ENCODE measurements at regions not wholly inside any gene's neighbourhood (a gene's known extent, or its start where the extent isn't known, plus 50 kb on each side); places are given as distances from the start of the nearest gene placed in this dataset.

DNA sequence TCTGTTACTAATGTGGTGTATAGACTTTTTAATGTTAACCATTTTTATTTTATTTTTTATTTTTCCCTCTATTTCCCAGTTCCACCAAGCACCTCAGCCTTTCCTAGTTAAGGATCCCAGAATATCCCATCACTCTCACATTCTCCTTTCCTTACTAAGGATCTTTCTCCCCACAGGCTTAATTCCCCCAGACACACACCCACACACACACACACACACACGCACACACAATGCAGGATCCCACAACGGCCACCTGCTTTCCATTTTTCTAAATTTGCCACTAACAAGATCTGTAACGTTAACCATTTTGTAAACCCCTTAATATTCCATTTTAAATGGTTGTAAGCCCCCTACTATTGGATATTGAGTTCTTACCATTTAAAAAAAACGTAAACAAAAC is 404.1 kb downstream of the ZIC1 start:
- no peak overlapping the region for H3K27ac ChIP-seq
- H3K4me3 ChIP-seq = no peak overlapping the region

DNA sequence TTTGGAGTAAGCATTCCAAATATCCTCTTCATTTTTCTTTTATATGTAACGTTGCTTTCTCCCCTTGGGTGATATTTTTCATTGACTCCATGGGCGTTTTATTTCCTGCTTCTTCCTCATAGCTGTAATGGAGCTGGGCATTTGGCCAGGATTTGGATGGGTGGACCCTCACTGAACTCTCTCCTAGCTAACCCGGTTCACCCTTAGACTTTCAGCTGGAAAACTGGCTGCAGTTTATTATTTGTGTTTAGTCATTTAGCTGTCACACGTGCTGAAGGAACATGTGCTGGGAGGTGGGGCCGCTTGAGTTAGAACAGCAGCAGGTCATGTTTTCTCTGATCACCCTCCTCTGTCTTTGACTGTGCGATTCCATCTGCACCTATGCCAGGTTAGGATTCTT is 407.6 kb downstream of the ZIC1 start:
- Histone ChIP-seq H3K27ac (no peak overlapping the region), H3K4me3 (no peak overlapping the region)

DNA sequence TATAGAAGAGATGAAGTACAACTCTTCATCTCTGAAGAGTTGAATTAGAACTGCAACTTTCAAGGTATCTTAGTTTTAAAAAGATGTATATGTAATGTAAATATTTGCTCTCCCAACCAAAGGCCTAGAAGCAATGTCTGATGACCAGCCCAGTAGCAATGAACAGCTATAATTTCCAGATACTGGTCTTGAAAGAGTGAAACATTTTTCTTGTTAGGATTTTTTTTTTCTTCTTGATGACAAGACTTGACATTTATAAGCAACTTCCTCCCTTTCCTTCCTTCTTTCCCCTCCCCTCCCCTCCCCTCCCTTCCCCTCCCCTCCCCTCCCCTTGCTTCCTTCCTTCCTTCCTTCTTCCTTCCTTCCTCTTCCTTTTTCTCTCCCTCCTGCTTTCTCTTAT is 423.4 kb downstream of the ZIC1 start:
- H3K27ac ChIP-seq = no peak overlapping the region
- H3K4me3 ChIP-seq = no peak overlapping the region

DNA sequence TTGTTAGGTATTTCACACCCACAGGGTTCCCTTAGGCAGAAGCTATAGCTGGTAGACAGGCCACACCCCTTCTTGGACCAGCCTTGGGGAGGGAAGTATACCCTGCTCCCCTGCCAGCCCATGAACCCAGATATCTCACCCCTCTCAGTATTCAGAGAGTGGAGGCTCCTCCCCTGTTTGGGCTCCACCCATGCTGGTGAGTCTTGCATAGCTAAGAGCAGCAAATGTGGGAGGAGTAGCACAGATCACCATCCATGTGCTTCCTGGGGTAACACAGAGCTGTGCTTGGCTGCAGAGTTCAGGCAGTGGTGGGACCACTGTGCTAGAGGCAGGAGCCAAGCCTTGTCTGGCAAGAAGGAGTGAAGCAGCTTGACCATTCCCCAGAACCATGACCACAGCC is 427.2 kb downstream of the ZIC1 start:
- Histone ChIP-seq H3K27ac (no peak overlapping the region), H3K4me3 (no peak overlapping the region)

DNA sequence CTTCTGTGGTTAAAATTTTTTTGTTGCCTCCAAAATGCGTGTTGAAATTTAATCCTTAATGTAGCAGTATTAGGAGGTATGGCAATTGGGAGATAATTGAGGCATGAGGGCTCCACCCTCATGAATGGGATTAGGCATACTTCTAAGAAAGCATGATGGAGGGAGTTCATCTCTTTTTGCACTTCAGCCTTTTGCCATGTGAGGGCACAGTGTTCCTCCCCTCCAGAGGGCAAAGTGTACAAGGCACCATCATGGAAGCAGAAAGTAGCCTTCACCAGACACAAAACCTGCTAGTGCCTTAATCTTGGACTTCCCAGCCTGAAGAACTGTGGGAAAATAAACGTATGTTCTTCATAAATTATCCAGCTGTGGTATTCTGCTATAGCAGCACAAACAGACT is 429.5 kb downstream of the ZIC1 start:
- H3K4me3 ChIP-seq = no peak overlapping the region

DNA sequence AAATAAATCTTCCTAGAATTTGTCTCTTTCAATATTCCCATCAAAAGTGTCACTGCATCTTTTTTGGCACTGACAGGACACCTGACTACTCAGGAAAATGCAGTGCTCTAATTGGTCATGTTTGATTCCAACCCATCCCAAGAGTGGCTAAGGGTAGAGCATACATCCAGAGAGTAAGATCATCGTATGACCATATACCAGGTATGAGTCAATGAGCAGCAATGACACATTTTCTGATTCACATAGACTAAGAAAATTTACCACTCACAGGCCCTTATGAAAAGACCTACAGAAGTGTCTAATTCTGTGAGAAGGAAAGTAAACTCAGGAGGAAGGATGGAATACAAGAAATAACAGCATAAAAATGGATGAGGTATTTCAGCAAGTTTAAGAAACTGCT is 434.2 kb downstream of the ZIC1 start:
- H3K27ac ChIP-seq = no peak overlapping the region

More for the DNA sequence above, 429.5 kb downstream of the ZIC1 start:
- no peak overlapping the region for H3K27ac ChIP-seq

DNA sequence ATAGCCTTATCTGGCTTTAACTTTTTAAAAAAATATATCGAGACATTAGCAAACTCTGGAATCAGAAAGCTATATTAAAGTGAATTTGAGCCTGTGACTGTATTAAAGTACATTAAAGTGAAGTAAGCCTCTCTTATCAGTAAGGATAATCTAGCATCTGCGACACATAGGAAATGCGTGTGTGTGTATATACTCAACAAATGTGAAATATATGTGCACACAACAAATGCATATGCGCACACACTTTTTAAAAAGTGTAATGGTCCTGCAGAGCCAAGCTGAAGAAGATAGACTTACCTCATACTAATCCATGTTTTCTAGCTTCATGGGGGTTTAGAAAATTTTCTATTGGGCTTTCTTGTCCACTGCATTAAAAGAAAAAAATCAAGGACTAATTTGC is 437.1 kb downstream of the ZIC1 start:
- H3K27ac ChIP-seq = no peak overlapping the region
- no peak overlapping the region for H3K4me3 ChIP-seq

More for the DNA sequence above, 434.2 kb downstream of the ZIC1 start:
- no peak overlapping the region for H3K4me3 ChIP-seq

DNA sequence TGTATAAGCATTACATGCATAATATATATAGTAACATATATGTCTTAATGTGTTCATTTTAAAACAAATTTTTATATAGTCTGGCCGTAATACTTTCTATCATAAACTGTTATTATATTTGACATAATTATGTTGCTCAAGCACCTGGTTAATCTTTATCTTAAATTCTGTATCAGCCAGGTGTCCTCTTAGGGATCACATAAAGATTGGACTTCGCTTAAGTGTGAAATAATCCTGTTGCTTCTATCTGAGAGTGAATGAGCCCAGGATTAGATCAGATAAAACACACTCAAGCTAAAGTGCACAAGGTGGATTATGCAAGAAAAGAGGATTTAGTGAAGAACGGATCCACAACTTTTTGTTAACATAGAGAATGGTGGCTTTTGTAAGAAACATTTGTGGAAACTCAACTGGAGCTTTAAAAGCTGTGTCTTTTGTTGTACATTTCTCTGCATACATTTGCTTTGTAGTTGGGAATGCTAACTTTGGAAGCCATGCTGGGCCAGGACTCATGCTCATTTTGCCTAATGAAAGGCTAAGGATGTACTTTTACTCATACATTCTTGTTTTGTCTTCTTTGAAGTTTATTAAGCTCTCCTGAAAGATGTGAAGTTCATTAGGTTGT is 437.8 kb downstream of the ZIC1 start:
- no peak overlapping the region for H3K4me3 ChIP-seq
- no peak overlapping the region for H3K27ac ChIP-seq

DNA sequence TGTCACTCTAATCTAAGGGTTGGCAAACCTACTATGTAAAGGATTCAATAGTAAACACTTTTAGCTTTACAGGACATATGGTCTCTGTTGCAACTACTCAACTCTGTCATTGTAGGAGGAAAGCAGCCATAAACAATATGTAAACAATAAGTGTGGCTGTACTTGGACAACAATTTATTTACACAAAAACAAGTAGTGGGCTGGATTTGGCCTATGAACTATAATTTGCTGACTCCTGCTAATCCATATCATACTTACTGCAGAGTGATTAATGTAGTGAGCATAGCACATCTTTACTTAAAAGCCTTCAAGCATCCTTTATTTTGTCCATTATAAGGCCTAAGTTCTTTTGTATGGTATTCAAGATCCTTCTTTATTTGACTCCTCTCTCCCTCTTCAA is 441.9 kb downstream of the ZIC1 start:
- no peak overlapping the region for H3K27ac ChIP-seq
- no peak overlapping the region for H3K4me3 ChIP-seq

DNA sequence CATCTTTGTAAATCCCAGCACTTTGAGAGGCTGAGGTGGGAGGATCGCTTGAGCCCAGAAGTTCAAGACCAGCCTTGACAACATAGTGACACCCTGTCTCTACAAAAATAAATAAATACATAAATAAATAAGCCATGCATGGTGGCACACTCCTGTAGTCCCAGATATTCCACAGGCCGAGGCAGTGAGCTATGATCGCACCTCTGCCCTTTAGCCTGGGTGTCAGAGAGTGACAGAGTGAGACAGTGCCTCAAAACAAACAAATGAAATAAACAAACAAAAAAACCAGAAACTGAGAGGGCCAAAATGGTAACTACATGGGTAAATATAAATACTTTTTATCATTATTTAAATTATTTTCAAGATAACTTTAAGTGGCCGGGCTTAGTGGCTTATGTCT is 445.4 kb downstream of the ZIC1 start:
- H3K27ac ChIP-seq = no peak overlapping the region
- H3K4me3 ChIP-seq = no peak overlapping the region

DNA sequence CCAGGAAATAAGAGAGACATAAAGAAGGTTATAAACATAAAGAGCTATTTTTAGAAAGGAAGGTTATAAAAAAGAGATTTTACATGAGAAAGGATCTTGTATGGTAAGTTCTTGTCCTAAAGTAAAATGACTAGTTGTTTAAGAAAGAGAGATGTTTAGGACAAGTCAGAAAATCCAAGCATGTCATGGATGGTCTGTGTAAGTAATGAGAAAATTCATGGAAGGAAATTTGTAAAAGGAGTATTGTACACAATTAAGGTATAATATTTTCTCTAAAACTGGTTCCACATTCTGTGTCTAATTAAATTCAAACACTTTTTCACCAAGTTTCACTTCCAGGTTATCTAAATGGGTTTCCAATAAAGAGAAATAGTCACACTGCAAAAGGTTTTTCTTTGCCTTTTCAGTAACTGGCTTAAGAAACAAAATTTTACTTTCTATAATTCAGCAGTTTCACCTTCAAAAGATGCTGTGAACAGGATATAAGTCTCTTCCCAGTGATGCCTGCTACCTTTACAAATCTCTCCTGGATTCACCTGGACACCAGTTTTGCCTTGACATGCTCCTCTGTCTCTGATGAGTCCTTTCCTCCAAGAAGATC is 455.7 kb downstream of the ZIC1 start:
- no peak overlapping the region for H3K27ac ChIP-seq

DNA sequence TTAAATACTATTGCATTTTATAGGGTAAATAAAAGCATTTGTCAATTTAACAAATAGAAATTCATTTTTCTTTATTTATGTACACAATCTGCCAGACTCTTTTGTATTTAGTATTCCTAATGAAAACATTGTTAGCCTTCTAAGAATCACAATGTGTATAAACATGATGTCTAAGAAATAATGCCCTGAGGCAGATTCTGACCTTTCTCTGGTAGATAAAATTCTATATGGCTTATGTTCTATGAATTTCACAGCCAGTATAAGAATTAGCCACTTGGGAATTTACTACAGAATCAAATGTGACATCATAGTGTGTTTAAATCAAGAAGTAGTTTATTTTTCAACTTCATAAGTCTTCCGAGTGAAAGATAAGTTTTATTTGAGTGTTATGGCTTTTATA is 457.4 kb downstream of the ZIC1 start:
- H3K27ac ChIP-seq = no peak overlapping the region
- no peak overlapping the region for H3K4me3 ChIP-seq

More for the DNA sequence above, 455.7 kb downstream of the ZIC1 start:
- no peak overlapping the region for H3K4me3 ChIP-seq

DNA sequence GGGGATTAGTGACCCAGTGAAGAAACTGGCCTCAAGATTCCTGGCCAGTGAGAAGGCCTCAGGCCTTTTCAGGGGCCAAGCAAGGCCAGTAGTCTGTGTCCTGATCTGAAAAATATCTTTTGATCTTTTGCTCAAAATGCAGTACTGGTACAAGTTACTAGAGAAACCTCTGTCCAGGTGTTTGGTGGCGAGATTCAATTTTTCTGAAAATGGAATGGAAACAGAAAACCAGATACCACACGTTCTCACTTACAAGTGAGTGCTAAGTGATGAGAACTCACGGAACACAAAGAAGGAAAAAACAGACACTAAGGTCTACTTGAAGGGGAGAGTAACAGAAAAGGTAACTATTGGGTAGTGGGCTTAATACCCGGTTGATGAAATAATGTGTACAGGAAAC is 463.4 kb downstream of the ZIC1 start:
- no peak overlapping the region for H3K4me3 ChIP-seq
- no peak overlapping the region for H3K27ac ChIP-seq

DNA sequence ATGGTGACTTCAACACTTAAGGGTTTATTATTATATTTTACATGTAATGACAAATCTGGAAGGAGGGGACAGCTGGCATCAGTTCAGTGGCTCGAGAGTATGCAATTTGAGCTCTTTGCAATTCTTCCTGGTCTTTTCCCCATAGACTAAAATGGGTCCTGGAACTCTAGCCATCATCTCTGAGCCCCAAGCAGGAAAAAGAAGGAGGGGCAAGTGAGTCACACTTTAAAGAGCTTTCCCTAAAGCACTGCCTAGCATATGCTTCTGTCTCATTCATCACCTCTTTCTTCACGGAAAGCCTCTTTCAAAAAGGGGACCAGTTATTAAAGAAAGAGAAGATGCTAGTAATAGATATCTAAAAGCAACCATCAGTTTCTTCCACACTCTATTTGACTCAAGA is 466.3 kb downstream of the ZIC1 start:
- Histone ChIP-seq H3K4me3 (no peak overlapping the region), H3K27ac (no peak overlapping the region)

DNA sequence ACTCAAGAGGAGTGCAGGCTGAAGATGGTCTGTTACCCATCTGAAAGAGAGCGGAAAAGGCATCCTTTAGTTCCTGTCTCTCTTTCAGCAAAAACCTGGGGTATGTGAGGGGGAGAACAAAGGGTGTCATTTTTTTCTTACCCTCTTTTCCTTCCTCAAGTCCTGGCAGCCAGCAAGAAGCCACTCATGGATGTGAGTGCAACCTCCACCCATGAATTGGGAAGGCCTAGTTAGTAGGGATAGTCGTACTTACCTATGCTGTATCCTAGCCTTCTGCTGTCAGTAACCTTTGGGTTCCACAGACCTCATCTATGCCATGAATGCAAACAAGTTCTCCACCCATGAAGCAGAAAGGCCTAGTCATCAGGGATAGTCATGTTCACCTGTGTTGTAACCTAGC is 472.8 kb downstream of the ZIC1 start:
- Histone ChIP-seq H3K27ac (no peak overlapping the region), H3K4me3 (no peak overlapping the region)

DNA sequence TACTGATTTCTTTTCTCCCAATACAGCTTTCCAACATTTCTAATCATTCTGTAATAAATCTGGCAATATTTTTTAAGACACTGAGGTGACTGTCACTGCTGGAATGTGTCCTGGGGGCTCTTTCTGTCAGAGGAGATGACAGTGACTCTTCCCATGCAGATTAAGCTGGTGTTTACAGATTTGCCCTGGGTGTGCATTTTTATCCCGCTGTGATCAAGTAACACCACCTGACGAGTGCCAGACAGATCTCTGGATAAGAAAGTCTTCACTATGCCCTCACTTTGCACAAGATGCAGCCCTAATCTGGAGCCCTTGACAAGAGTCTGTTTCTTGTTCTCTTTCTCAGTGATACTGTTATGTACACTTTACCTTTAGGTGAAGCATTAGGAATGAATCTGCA is 477.7 kb downstream of the ZIC1 start:
- no peak overlapping the region for H3K27ac ChIP-seq

DNA sequence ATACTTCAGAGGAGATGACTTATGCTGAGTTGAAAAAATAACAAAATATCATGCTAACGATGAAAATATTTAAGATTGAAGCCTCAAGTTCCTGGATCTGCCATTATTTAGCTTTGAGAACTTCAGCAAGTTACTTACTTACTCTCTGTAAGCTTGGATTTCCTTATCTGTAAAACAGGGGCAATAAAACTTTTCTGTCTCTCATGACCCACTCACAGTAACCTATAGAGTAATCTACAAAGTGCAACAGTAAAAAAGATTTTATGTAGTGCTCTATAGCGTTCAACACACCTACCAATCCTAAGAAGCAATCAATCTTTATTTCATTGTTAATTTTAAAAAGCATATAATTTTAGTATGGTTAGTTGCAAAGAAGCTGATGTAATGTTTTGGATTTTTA is 478.6 kb downstream of the ZIC1 start:
- Histone ChIP-seq H3K4me3 (no peak overlapping the region), H3K27ac (no peak overlapping the region)

More for the DNA sequence above, 477.7 kb downstream of the ZIC1 start:
- H3K4me3 ChIP-seq = no peak overlapping the region

DNA sequence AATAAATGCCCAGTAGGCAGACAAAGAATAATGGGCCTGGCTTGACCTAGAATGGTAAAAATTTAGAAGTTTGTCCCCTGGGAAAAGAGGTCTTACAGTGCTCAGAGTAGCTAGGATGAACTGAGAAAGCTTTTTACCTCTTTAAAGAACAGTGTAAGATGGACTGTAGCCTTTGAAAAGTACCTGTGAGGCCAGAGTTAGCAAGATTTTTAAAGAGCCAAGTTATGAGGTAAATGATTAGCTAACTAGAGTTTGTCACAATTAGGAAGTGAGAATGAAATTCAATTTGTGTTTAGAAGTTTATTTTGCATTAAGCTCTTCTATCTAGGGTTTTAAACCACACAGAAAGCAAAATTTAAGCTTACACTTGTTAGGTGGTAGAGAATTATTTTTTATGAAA is 480.9 kb downstream of the ZIC1 start:
- H3K4me3 ChIP-seq = no peak overlapping the region
- H3K27ac ChIP-seq = no peak overlapping the region

DNA sequence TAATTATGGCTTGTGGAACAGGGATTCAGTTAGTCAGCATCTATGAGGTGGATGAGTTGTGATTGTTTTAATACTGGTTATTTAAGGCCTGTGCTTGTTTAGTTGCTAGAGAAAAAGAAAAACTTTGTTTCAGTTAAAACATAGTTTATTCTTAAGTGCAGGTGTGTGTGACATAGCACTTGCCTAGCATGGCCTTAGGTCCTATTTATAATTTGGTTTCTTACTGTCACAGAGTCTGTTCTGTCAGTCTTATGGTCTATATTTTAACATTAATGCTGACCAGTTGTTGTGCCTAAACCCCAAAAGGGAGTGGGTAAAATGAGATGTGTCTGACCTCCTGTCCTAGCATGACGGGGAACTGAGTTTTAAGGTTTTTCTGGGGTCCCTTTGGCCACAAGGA is 486.3 kb downstream of the ZIC1 start:
- H3K4me3 ChIP-seq = no peak overlapping the region
- no peak overlapping the region for H3K27ac ChIP-seq

DNA sequence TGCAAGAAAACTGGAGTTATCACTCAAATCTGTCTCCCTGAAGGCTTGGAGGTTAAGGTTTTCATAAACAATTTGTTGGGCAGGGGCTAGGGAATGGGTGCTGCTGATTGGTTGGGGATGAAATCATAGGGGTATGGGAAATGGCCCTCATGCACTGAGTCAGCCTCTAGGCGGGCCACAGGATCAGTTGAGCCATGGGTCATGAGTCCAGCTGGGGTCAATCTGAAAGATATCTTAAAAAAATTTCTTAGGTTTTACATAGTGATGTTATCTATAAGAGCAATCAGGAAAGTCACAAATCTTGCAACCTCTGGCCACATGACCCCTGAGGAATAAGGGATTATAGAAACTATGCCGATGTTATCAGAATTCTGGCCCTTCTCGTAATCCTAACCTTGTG is 491.7 kb downstream of the ZIC1 start:
- Histone ChIP-seq H3K4me3 (no peak overlapping the region), H3K27ac (no peak overlapping the region)

DNA sequence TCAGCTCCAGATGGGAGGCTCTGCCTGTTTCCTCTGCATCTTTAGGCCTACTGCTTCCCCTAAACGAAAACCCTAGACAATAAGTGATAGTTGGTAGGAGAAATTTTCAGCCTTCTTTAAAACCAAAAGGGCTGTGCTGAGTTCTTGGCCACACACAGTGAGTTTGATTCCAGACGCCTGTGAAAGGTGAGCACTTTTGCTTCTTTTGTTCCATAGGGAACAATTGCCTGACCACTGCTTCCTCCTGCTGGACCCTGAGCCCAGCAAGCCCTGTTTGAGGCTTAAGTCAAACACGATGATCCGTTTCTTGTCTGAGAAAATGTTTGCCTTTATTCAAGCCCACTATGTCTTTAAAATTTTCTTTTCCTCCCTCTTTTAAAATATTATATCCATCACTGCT is 493.9 kb downstream of the ZIC1 start:
- Histone ChIP-seq H3K27ac (no peak overlapping the region), H3K4me3 (no peak overlapping the region)

DNA sequence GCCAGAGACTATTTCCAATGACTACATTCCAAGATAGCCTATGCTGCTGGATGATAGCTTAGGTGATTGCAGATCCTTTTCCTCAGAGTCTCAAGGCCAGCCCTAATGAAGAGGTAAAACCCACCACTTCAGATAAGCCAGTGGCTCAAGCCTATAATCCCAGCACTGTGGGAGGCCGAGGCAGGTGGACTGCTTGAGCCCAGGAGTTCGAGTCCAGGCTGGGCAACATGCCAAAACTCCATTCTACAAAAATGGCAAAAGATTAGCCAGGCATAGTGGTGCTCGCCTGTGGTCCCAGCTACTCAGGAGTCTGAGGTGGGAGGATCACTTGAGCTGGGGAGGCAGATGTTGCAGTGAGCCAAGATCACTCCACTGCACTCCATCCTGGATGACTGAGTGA is 495.3 kb downstream of the ZIC1 start:
- H3K27ac ChIP-seq = no peak overlapping the region
- H3K4me3 ChIP-seq = no peak overlapping the region
